Activated gamma-delta T cell treated with Interleukin-2 at 50 U/mL for 16 hours (primary cell): ENCODE measurements at regions not wholly inside any gene's neighbourhood (a gene's known extent, or its start where the extent isn't known, plus 50 kb on each side); places are given as distances from the start of the nearest gene placed in this dataset.
"Not testable (repeated sequence)": the region's sequence is repeated elsewhere in the genome, so short reads cannot be mapped to it uniquely, and the experiment has no call there.

Experiments used
- DNase-seq: peaks from one replicate; pipeline ENCODE4 v3.0.0-alpha.2; 2020

DNA sequence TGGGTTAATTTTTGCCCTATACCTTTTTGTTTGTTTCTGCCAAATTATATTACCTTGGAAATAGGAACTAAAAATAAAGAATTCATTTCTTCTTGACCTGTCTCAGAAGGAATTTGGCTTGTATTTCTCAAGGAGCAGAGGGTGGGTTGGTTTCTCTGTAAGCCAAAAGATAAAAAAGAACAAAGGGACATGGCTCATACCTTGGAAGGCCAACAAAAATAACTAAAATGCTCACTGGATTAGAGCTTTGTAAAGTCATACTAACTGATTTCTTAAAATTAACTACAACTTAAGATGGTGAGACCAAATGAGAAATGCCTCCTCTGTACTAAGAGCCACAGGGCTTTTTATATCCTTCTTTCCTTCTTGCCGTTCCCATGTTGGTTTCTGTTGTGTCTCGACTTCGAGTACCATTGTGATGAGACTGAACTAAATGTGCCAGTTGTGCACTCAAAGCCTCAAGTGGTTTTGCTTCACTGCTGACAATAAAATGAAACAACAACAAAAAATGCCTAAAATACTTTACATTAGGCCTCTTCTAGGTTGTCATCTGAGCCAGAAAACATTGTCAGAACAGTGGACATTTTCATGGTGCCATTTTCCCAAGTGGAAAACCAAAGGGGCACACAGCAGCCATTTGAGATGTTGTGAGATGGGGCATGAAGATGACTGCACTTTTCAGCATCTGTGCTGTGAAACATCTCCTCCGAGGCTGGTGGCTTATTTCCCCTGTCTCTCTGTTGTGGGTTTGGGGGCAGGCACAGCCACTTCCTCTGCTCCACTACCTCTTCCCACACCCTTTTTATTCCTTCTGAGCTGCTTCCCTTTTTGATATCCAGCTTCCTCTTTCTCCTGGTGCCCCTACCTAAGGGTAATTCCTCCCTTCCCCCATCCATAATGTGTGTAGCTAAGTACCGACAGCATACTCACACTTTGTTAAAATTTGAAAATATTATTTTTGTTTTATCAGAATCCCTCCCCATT is 51.8 kb upstream of the AGR3 start:
- DNase-seq, result no peak

- no peak for DNase-seq
Observed at GRCh38 chr7:16934722-16935340, 53.0 kb upstream of the AGR3 start.

DNA sequence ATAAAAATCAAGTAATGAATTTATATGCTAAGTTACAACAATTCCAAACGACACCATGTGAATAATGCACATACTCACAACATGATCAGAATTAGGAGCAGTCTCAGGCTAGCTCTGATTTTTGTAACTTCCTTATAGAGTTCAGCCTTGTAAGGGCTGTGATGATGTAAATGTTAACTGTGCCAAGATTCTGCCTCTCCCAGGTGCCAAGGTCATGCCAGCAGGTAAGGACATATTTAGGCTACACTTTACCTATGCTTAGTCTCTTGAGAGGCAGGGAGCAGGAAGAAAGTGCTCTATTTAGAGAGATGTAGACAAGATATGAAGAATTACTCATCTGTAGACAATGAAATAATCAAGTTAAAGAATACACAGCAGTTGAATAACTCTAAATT is 53.6 kb upstream of the AGR3 start:
- DNase-seq, result no peak

- no peak for DNase-seq
Observed at GRCh38 chr7:16936626-16937422, 55.0 kb upstream of the AGR3 start.

DNA sequence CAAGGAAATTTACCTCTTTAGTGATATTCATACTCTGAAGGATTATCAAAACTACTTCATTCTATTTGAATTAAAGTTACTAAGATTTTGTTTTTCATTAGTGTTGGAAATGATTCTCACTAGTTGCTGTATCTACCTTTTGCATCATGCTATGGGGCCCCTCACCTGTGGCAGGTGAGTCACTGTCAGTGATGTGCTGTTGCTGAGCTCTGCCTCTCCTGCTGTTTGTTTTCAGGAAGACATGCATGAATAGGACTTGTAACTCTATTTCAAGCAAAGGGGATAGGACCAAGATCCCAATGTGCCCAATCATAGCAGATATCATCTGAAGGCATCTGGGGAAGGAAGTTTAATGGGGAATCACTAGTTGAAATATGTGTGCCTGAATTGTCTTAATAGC is 57.4 kb upstream of the AGR3 start:
- no peak for DNase-seq

- DNase-seq, result no peak
Observed at GRCh38 chr7:16940776-16941175, 59.0 kb upstream of the AGR3 start.

GRCh38 chr7:16942929-16943509 is 61.2 kb upstream of the AGR3 start:
- no peak for DNase-seq

GRCh38 chr7:16944936-16945335 is 63.2 kb upstream of the AGR3 start:
- no peak for DNase-seq

DNA sequence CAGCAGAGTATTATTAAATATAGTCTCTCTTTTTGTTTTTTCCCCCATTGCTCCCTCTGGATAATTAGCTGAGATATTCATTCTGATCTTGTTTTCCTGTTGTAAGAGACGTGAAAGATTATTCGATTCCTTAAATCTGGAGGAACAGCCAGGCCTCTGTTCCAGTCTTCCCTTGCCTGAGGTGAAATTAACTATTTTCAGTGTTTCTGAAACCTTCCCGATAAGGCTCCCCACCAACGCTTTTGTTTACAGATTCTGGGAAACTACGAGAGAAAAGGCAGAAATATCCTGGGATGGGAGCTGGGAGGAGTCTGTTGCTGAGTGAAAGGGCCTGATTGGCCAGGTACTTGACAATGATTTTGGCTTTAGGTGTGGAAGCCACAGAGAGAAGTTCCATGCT is 63.6 kb upstream of the AGR3 start:
- DNase-seq, result no peak

GRCh38 chr7:16948110-16948509 is 66.3 kb upstream of the AGR3 start:
- not testable (repeated sequence) for DNase-seq

DNA sequence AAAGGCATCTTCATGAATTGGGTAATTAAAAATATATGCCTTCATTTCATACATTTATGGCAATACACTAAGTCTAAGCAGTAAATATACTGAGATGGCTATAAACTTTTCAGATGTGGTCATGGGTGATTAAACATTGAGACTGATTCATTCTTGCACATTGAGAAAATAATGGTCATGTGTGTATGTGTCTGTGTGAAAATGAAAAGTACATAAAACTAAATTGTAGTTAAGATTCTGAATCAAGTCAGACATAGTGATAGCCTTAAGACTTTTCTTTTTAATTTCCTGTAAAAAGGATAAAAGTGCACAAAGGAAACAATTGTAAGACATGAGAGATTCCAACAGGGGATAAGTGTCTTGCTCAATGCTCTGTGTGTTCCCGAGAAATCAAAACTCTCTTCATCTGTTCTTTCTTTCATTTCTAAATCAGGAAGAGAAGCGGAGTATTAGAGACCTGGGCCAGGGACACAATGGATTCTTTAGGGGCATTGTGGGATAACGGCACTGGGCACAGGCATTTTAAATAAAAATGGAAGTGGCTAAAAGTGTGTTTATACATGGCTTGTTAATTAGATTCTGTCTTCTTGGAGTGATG is 69.8 kb upstream of the AGR3 start:
- DNase-seq, result no peak

DNA sequence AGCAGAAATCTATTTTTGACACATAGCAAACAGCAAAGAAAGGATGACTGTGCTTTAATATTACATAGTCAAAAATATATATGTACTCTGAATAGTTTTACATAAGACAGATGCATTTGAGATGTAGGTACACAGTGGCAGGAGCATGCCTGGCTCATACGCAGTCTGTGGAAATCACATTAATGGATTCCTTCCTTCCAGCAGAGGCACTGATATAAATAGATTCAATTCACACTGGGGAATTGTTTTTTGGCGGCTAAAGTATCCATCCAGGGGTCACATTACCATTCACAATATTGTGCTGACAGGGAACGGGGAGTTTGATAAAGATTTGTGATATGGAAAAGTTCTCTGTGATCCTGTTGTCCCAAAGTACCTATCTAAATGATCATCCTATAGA is 72.5 kb upstream of the AGR3 start:
- no peak for DNase-seq

DNA sequence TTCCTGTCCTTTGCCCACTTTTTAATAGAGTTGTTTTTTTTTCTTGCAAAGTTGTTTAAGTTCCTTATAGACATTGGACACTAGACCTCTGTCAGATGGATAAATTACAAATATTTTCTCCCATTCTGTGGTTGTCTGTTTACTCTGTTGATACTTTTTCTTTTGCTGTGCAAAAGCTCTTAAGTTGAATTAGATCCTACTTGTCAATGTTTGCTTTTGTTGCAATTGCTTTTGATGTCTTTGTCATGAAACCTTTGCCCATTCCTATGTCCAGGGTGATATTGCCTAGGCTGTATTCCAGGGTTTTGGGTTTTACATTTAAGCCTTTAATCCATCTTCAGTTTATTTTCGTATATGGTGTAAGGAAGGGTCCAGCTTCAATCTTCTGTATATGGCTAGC is 76.9 kb upstream of the AGR3 start:
- DNase-seq, result no peak

- no peak for DNase-seq
Observed at GRCh38 chr7:16960337-16960965, 78.7 kb upstream of the AGR3 start.

DNA sequence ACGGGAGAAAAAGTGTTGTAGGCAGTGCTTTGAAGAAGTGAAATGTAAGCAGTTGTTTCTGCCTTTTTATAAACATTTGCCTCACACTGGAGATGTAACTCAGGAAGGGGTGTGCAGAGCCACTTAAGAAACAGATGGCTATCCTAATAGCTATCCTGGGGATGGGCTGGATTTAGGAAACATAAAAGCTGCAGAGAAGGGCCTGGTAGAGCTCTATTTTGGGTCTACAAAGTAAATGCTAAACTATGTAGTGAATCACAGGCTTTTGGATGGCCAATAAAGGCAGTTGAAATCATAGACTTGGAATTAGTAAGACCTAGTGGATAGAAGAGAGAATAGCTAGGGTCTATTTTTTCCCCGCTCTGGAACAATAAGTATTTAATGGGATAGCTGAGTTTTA is 79.9 kb upstream of the AGR3 start:
- DNase-seq, result no peak

- no peak for DNase-seq
Observed at GRCh38 chr7:16963044-16963443, 81.3 kb upstream of the AGR3 start.

GRCh38 chr7:16965697-16966096 is 83.9 kb upstream of the AGR3 start:
- not testable (repeated sequence) for DNase-seq

DNA sequence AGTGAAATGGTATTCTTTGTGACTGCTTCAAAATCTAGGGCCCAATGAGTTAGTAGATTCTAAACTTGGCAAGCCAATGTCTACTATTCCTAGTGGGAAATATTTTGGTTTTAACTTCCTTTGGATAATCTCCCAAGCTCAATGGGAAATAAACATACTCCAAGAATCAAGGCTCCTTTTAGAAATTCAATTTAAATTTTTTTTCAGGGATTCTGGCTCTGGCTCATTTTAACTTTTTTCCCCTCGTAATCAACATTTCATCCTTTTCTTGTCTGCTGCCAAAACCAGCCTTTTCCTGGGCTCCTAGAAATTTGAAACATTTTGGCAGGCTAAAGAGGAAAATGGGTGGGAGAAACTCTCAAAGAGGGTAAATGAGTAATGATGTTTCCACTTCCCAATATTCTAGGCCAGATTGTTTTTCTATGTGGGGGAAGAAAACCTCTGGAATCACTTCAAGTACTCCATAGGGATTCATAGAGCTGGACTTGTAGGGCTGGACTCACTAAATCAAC is 85.6 kb upstream of the AGR3 start:
- no peak for DNase-seq

- DNase-seq, result no peak
Observed at GRCh38 chr7:16970732-16971482, 89.1 kb upstream of the AGR3 start.

DNA sequence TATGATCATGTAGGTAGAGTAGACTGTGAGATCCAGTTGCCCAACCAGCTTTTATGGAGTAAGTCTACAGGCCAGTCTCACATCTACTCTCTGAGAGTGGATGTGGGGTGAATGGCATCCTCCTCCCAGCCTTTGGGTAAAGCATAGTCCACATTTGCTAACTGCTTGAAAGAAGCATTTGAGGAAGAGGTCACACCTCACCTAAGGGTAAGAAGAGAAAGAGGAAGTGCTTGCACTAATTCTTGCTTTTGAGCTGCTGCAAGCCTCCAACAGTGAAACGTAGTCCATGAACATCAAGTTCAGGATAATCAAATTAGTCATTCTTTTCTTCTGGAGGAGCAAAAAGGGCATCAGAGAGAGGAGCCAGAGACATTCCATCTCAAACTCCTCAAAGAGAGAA is 93.9 kb upstream of the AGR3 start:
- DNase-seq, result no peak
